Peyer's patch (tissue), 4 donors: ENCODE measurements at regions not wholly inside any gene's neighbourhood (a gene's known extent, or its start where the extent isn't known, plus 50 kb on each side); places are given as distances from the start of the nearest gene placed in this dataset.

Source experiments
- POLR2A ChIP-seq, 2 donors: fragments of 450-650 bp; IDR thresholded peaks; one replicate each; pipeline ENCODE4 v1.5.1; 2017; ENCODE audit warnings: antibody characterized with exemption in 2 of 2, mild to moderate bottlenecking in 2 of 2, moderate library complexity in 2 of 2
- TF ChIP-seq, protein P1 (sequence below), 6 experiments: fragments of 450-650 bp in 4 of 6; fragments of 200-600 bp in 2 of 6; sonication (generic) in 1 of 6; IDR thresholded peaks; one replicate each; pipeline ENCODE4 v1.5.1; 2017 to 2019; ENCODE audit warnings: antibody characterized with exemption in 6 of 6, mild to moderate bottlenecking in 3 of 6, moderate library complexity in 1 of 6

DNA sequence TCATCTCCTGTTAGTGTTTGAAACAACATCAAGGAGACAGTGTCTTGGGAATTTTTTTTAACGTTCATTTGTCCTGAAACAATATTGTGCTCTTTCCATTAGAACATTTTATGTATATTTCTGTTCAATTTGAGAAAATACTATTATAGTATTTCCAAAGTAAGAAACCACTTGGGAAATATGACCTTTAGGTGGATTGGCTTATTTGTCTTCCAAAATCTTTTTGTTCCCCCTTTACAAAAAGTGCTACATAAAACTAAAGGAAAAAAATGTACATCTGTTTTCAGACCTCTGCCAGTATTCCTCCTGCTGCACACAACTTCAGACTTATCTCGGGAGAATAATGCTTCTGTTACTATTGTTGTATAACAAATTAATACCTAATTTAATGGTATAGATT lies 165.9 kb upstream of the AGTR1 start:
- TF ChIP-seq, protein P1, sequence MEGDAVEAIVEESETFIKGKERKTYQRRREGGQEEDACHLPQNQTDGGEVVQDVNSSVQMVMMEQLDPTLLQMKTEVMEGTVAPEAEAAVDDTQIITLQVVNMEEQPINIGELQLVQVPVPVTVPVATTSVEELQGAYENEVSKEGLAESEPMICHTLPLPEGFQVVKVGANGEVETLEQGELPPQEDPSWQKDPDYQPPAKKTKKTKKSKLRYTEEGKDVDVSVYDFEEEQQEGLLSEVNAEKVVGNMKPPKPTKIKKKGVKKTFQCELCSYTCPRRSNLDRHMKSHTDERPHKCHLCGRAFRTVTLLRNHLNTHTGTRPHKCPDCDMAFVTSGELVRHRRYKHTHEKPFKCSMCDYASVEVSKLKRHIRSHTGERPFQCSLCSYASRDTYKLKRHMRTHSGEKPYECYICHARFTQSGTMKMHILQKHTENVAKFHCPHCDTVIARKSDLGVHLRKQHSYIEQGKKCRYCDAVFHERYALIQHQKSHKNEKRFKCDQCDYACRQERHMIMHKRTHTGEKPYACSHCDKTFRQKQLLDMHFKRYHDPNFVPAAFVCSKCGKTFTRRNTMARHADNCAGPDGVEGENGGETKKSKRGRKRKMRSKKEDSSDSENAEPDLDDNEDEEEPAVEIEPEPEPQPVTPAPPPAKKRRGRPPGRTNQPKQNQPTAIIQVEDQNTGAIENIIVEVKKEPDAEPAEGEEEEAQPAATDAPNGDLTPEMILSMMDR (IDR thresholded peaks at IDR 0.05): no peak
- no peak for TF ChIP-seq POLR2A (IDR thresholded peaks at IDR 0.05)
